ENCODE measurements at regions not wholly inside any gene's neighbourhood (a gene's known extent, or its start where the extent isn't known, plus 50 kb on each side); places are given as distances from the start of the nearest gene placed in this dataset.

DNA sequence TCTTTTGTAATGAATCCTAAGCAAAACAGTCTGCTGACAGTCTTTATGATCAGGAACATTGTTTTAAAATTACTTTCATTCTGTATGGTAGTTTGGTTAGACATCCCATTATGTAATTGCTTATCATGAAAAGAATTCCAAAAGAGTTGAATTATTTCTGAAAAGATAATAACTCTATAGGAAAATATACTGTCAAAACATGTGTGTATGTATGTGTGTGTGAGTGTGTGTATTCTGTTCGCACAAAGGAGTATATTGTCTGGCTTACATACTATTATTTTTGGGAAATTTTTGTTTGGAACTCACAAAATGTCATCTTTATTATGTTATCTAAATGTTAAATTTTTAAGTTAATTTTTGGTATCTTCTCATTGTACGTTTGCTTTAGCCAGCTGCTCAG lies 1075.9 kb downstream of the ZPLD1 start:
- H3K4me3 ChIP-seq (replicated peaks; ENCODE audit: insufficient read depth, low read length), result no peak overlapping the region
- TF ChIP-seq, protein P1, sequence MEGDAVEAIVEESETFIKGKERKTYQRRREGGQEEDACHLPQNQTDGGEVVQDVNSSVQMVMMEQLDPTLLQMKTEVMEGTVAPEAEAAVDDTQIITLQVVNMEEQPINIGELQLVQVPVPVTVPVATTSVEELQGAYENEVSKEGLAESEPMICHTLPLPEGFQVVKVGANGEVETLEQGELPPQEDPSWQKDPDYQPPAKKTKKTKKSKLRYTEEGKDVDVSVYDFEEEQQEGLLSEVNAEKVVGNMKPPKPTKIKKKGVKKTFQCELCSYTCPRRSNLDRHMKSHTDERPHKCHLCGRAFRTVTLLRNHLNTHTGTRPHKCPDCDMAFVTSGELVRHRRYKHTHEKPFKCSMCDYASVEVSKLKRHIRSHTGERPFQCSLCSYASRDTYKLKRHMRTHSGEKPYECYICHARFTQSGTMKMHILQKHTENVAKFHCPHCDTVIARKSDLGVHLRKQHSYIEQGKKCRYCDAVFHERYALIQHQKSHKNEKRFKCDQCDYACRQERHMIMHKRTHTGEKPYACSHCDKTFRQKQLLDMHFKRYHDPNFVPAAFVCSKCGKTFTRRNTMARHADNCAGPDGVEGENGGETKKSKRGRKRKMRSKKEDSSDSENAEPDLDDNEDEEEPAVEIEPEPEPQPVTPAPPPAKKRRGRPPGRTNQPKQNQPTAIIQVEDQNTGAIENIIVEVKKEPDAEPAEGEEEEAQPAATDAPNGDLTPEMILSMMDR (IDR thresholded peaks at IDR 0.05; ENCODE audit: insufficient read depth, low read length), result no peak
- TF ChIP-seq, protein P2, sequence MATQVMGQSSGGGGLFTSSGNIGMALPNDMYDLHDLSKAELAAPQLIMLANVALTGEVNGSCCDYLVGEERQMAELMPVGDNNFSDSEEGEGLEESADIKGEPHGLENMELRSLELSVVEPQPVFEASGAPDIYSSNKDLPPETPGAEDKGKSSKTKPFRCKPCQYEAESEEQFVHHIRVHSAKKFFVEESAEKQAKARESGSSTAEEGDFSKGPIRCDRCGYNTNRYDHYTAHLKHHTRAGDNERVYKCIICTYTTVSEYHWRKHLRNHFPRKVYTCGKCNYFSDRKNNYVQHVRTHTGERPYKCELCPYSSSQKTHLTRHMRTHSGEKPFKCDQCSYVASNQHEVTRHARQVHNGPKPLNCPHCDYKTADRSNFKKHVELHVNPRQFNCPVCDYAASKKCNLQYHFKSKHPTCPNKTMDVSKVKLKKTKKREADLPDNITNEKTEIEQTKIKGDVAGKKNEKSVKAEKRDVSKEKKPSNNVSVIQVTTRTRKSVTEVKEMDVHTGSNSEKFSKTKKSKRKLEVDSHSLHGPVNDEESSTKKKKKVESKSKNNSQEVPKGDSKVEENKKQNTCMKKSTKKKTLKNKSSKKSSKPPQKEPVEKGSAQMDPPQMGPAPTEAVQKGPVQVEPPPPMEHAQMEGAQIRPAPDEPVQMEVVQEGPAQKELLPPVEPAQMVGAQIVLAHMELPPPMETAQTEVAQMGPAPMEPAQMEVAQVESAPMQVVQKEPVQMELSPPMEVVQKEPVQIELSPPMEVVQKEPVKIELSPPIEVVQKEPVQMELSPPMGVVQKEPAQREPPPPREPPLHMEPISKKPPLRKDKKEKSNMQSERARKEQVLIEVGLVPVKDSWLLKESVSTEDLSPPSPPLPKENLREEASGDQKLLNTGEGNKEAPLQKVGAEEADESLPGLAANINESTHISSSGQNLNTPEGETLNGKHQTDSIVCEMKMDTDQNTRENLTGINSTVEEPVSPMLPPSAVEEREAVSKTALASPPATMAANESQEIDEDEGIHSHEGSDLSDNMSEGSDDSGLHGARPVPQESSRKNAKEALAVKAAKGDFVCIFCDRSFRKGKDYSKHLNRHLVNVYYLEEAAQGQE (IDR thresholded peaks at IDR 0.05; ENCODE audit: insufficient replicate concordance, low read depth), result no peak
- TF ChIP-seq GABPA (IDR thresholded peaks at IDR 0.05; ENCODE audit: low read depth) (no peak), POLR2AphosphoS5 (IDR thresholded peaks at IDR 0.05; ENCODE audit: low read depth) (no peak), SPI1 (IDR thresholded peaks at IDR 0.05; ENCODE audit: borderline replicate concordance, low read depth) (no peak)
- no peaks in the 10 kb centered on the region for H3K27me3 ChIP-seq (ENCODE audit: insufficient read depth, poor library complexity, severe bottlenecking)

DNA sequence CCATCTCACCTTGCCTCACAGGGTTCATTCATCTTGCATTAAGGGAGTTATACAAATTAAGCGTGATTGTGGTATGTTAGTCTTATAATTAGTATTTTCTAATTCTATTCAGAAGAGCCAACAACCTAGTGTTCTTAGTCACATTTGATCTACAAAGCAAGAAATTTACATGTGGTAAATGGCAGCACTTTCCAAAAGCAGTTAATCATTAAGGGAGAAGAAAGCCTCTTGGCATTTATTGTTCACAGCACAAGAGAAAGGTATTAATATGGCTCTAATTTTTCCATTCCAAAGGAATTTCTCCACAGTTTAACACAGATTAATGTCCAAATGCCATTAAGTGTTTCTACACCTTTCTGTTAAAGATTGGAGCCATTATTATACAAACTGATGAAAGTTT lies 1077.1 kb downstream of the ZPLD1 start:
- Histone ChIP-seq H3K4me3 (replicated peaks; ENCODE audit: insufficient read depth, low read length) (no peak overlapping the region), H3K27ac (replicated peaks) (no peak overlapping the region), H3K27me3 (ENCODE audit: insufficient read depth, poor library complexity, severe bottlenecking) (no peaks in the 10 kb centered on the region)
- DNase-seq (ENCODE audit: low read depth in 1 of 2, low spot score in 1 of 2), result no peak
- TF ChIP-seq GABPA (IDR thresholded peaks at IDR 0.05; ENCODE audit: low read depth) (no peak), POLR2AphosphoS5 (IDR thresholded peaks at IDR 0.05; ENCODE audit: low read depth) (no peak), SPI1 (IDR thresholded peaks at IDR 0.05; ENCODE audit: borderline replicate concordance, low read depth) (no peak)

More for the DNA sequence above, 1075.9 kb downstream of the ZPLD1 start:
- no peak overlapping the region for H3K27ac ChIP-seq (replicated peaks)
- no peak for DNase-seq (ENCODE audit: low read depth in 1 of 2, low spot score in 1 of 2)

DNA sequence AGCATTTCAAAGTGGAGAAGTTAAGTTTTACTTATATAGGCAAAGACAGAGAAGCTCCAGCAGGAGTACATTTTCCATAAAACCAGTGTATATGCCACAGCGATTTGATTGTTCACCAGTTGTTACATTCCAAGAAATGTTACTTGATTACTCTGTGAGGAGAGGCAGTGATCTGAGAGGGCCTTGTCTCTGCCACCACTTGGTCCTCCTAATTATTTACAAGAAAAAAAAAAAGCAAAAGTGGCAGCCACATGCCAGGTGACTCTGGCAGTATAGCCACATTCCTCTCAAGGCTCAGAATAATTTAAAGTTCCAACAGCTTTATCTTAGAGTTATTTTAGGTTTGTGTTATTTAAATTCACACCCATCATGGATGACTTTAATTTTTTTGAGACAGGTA lies 1077.8 kb downstream of the ZPLD1 start:
- no peak for DNase-seq (ENCODE audit: low read depth in 1 of 2, low spot score in 1 of 2)
- TF ChIP-seq SPI1 (IDR thresholded peaks at IDR 0.05; ENCODE audit: borderline replicate concordance, low read depth) (no peak), POLR2AphosphoS5 (IDR thresholded peaks at IDR 0.05; ENCODE audit: low read depth) (no peak), GABPA (IDR thresholded peaks at IDR 0.05; ENCODE audit: low read depth) (no peak)
- TF ChIP-seq, protein P1 (IDR thresholded peaks at IDR 0.05; ENCODE audit: insufficient read depth, low read length), result no peak
- TF ChIP-seq, protein P2 (IDR thresholded peaks at IDR 0.05; ENCODE audit: insufficient replicate concordance, low read depth), result no peak
- Histone ChIP-seq H3K4me3 (replicated peaks; ENCODE audit: insufficient read depth, low read length) (no peak overlapping the region), H3K27me3 (ENCODE audit: insufficient read depth, poor library complexity, severe bottlenecking) (no peaks in the 10 kb centered on the region), H3K27ac (replicated peaks) (no peak overlapping the region)

DNA sequence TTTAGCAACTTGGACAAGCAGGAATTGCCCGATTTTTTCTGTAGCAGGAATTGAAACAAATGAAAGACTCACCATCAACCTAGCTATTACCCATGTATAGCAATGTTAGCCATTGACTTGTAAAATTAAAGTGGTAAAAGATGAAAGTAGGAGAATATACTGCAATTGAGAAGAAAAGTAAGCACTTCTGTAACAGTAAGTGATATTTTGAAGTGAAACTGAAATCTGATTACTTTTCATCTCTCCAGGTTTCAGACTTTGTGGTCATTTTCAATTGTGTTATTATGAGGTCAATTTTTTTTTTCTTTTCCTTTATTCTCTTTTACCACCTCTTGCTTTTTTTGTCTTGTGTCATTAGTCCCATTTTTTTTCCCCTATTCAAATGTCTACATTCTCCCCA lies 1078.2 kb downstream of the ZPLD1 start:
- Histone ChIP-seq H3K27me3 (ENCODE audit: insufficient read depth, poor library complexity, severe bottlenecking) (no peaks in the 10 kb centered on the region), H3K4me3 (replicated peaks; ENCODE audit: insufficient read depth, low read length) (no peak overlapping the region), H3K27ac (replicated peaks) (no peak overlapping the region)
- no peak for DNase-seq (ENCODE audit: low read depth in 1 of 2, low spot score in 1 of 2)
- TF ChIP-seq SPI1 (IDR thresholded peaks at IDR 0.05; ENCODE audit: borderline replicate concordance, low read depth) (no peak), GABPA (IDR thresholded peaks at IDR 0.05; ENCODE audit: low read depth) (no peak), POLR2AphosphoS5 (IDR thresholded peaks at IDR 0.05; ENCODE audit: low read depth) (no peak)
- TF ChIP-seq, protein P2 (IDR thresholded peaks at IDR 0.05; ENCODE audit: insufficient replicate concordance, low read depth), result no peak
- TF ChIP-seq, protein P1 (IDR thresholded peaks at IDR 0.05; ENCODE audit: insufficient read depth, low read length), result no peak

Data from HL-60 (cell line).